Suprapubic skin (tissue), 4 donors: ENCODE measurements at regions not wholly inside any gene's neighbourhood (a gene's known extent, or its start where the extent isn't known, plus 50 kb on each side); places are given as distances from the start of the nearest gene placed in this dataset.

Source experiments
- DNase-seq, 2 donors: peaks; one replicate each; pipeline ENCODE4 v3.0.0-alpha.2; 2019; ENCODE audit warnings: low spot score in 2 of 2
- H3K27ac ChIP-seq: fragments of 200-600 bp; sonication (generic); one replicate; pipeline ENCODE4 v1.5.1; 2019
- H3K27me3 ChIP-seq: fragments of 200-600 bp; sonication (generic); one replicate; pipeline ENCODE4 v1.5.1; 2019
- H3K36me3 ChIP-seq: fragments of 200-600 bp; sonication (generic); one replicate; pipeline ENCODE4 v1.5.1; 2019
- H3K4me1 ChIP-seq: fragments of 200-600 bp; sonication (generic); one replicate; pipeline ENCODE4 v1.5.1; 2019
- H3K4me3 ChIP-seq: fragments of 200-600 bp; sonication (generic); one replicate; pipeline ENCODE4 v1.5.1; 2019; ENCODE audit warnings: mild to moderate bottlenecking
- H3K9me3 ChIP-seq: fragments of 200-600 bp; sonication (generic); one replicate; pipeline ENCODE4 v1.5.1; 2019
- EP300 ChIP-seq: sonication (generic); formaldehyde crosslinking; IDR thresholded peaks from one replicate; pipeline ENCODE4 v1.6.1; 2017; ENCODE audit warnings: antibody characterized with exemption
- POLR2A ChIP-seq, 2 donors: fragments of 450-650 bp; IDR thresholded peaks; one replicate each; pipeline ENCODE4 v1.6.1; 2017; ENCODE audit warnings: antibody characterized with exemption in 2 of 2, mild to moderate bottlenecking in 2 of 2, moderate library complexity in 2 of 2
- POLR2AphosphoS5 ChIP-seq, 3 donors: sonication (generic); formaldehyde crosslinking; IDR thresholded peaks; one replicate each; pipeline ENCODE4 v1.6.1; 2017; ENCODE audit warnings: antibody characterized with exemption in 3 of 3
- WGBS: methylation state at CpG from one replicate; pipeline ENCODE4 v1.1.5; 2018; 5-methylcytosine and 5-hydroxymethylcytosine counted together
- TF ChIP-seq, protein P1 (sequence below), 2 donors: fragments of 200-600 bp in 1 of 2; fragments of 450-650 bp in 1 of 2; sonication (generic) in 1 of 2; IDR thresholded peaks; one replicate each; pipeline ENCODE4 v1.5.1; 2016 to 2019; ENCODE audit warnings: antibody characterized with exemption in 2 of 2, mild to moderate bottlenecking in 1 of 2, moderate library complexity in 1 of 2

DNA sequence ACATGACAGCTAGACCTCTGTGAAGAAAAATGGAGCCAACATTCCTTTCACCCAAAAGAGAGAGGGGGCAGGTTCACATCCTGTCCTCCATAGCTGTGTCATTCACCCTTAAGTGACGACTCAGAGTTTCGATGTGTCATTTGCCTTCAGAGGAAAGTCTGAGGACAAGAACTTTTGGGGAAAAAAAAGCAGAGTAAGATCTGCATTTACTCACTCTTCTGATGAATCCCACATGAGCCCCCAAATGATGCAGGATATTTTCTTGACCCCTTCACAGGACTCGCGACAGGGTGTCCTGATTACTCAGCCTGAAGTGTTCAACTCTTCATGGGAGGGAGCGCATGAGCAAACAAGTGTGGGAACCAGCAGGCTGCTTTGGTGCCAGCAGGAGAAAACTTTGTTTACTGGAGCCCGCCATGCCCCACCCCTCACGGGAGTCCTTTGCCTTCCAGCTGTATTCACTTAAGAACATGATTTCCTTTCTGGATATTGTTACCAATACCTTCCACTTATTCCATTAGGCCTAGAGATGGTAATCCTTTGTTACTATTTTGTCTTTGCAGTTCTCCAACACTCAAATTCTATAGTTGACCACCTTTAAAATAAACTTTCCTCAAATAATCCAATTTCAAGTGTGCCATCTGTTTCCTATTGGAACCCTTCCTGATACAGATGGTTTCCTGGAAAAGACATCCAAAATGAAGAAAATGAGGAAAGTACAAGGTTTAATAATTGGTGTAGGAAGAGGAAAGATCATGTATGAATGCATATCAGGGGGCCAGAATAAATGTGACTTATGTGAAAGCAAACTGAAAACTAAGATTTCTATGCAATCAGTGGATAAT is 729.8 kb downstream of the FAM181B start:
- DNase-seq: no peak
- no peaks in the 10 kb centered on the region for H3K9me3 ChIP-seq
- WGBS: 38% methylated on average over 7 of the region's 7 CpGs
- TF ChIP-seq EP300 (no peak), POLR2A (IDR thresholded peaks at IDR 0.05) (no peak), POLR2AphosphoS5 (IDR thresholded peaks at IDR 0.05) (no peak)
- TF ChIP-seq, protein P1, sequence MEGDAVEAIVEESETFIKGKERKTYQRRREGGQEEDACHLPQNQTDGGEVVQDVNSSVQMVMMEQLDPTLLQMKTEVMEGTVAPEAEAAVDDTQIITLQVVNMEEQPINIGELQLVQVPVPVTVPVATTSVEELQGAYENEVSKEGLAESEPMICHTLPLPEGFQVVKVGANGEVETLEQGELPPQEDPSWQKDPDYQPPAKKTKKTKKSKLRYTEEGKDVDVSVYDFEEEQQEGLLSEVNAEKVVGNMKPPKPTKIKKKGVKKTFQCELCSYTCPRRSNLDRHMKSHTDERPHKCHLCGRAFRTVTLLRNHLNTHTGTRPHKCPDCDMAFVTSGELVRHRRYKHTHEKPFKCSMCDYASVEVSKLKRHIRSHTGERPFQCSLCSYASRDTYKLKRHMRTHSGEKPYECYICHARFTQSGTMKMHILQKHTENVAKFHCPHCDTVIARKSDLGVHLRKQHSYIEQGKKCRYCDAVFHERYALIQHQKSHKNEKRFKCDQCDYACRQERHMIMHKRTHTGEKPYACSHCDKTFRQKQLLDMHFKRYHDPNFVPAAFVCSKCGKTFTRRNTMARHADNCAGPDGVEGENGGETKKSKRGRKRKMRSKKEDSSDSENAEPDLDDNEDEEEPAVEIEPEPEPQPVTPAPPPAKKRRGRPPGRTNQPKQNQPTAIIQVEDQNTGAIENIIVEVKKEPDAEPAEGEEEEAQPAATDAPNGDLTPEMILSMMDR (IDR thresholded peaks at IDR 0.05): no peak
- H3K4me1 ChIP-seq: no peaks in the 10 kb centered on the region
- no peaks in the 10 kb centered on the region for H3K36me3 ChIP-seq
- no peak overlapping the region for H3K27ac ChIP-seq
- no peak overlapping the region for H3K4me3 ChIP-seq
- H3K27me3 ChIP-seq: no peaks in the 10 kb centered on the region

DNA sequence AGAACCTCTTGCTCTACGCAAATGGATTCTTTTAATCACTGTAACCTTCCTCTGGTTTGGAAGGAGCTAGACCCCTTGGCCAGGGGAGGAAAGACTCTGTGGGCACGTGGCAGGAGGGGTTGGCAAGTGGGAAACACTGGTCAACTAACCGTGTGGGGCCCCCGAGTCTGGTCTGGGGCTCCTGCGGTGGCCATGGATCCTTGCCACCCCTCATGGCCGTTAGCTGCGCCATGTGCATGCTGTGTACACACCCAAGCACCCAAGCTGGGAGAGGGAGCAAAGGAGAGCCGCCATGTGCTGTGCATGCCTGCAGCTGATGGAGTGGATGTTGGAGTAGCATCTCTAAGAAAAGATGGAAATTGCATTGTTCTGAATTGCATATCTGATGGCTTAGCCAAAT is 730.6 kb downstream of the FAM181B start:
- Histone ChIP-seq H3K4me3 (no peak overlapping the region), H3K27ac (no peak overlapping the region), H3K9me3 (no peaks in the 10 kb centered on the region), H3K27me3 (no peaks in the 10 kb centered on the region), H3K36me3 (no peaks in the 10 kb centered on the region), H3K4me1 (no peaks in the 10 kb centered on the region)
- no peak for DNase-seq
- TF ChIP-seq POLR2AphosphoS5 (IDR thresholded peaks at IDR 0.05) (no peak), EP300 (no peak), POLR2A (IDR thresholded peaks at IDR 0.05) (no peak)
- TF ChIP-seq, protein P1 (IDR thresholded peaks at IDR 0.05): no peak
- WGBS: 96% methylated on average over 8 of the region's 8 CpGs

DNA sequence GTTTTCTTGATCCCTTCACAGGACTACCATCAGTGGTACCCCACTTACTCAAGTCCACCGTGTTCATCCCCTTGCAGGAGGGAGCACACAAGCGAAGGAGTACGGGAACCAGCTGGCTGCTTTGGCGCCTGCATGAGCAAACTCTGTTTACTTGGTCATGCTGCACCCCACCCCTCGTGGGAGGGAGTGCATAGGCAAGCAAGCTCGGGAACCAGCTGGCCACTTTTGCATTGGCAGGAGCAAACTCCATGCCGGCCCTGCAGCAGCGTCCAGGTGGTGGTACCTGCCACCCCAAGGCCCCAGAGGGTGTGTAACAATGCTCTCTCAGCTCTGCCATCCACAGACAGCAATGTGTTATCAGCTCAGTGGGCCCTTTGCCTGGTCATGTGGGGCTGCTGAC is 737.8 kb downstream of the FAM181B start:
- no peak for DNase-seq
- H3K27ac ChIP-seq: no peak overlapping the region
- H3K36me3 ChIP-seq: no peaks in the 10 kb centered on the region
- no peaks in the 10 kb centered on the region for H3K27me3 ChIP-seq
- no peak for TF ChIP-seq POLR2AphosphoS5 (IDR thresholded peaks at IDR 0.05)
- no peak for TF ChIP-seq POLR2A (IDR thresholded peaks at IDR 0.05)
- TF ChIP-seq, protein P1 (IDR thresholded peaks at IDR 0.05): no peak
- no peak for TF ChIP-seq EP300
- H3K9me3 ChIP-seq: no peaks in the 10 kb centered on the region
- no peak overlapping the region for H3K4me3 ChIP-seq
- H3K4me1 ChIP-seq: no peaks in the 10 kb centered on the region
- 81% methylated on average over 8 of the region's 8 CpGs for WGBS

DNA sequence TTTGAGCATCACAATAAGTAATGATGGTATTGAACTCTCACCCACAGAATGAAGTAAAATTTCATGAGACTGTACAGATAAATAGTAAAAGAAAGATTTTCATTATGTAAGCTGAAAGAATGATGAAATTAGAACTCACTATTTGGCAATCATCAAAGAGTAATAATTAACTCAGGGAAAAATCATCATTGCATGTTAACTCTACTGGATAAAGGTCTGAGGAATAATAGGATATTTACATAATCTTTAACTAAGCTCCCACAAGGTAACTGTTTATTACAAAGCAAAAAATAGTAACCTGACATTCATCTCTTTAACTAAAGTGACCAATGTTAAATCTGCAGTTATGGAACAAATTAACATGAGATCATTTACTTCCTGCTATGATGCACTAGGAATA is 739.9 kb downstream of the FAM181B start:
- H3K27ac ChIP-seq: no peak overlapping the region
- TF ChIP-seq POLR2AphosphoS5 (IDR thresholded peaks at IDR 0.05) (no peak), POLR2A (IDR thresholded peaks at IDR 0.05) (no peak), EP300 (no peak)
- TF ChIP-seq, protein P1 (IDR thresholded peaks at IDR 0.05): no peak
- no peak overlapping the region for H3K4me3 ChIP-seq
- no peaks in the 10 kb centered on the region for H3K9me3 ChIP-seq
- H3K36me3 ChIP-seq: no peaks in the 10 kb centered on the region
- no peaks in the 10 kb centered on the region for H3K4me1 ChIP-seq
- H3K27me3 ChIP-seq: no peaks in the 10 kb centered on the region
- DNase-seq: no peak

DNA sequence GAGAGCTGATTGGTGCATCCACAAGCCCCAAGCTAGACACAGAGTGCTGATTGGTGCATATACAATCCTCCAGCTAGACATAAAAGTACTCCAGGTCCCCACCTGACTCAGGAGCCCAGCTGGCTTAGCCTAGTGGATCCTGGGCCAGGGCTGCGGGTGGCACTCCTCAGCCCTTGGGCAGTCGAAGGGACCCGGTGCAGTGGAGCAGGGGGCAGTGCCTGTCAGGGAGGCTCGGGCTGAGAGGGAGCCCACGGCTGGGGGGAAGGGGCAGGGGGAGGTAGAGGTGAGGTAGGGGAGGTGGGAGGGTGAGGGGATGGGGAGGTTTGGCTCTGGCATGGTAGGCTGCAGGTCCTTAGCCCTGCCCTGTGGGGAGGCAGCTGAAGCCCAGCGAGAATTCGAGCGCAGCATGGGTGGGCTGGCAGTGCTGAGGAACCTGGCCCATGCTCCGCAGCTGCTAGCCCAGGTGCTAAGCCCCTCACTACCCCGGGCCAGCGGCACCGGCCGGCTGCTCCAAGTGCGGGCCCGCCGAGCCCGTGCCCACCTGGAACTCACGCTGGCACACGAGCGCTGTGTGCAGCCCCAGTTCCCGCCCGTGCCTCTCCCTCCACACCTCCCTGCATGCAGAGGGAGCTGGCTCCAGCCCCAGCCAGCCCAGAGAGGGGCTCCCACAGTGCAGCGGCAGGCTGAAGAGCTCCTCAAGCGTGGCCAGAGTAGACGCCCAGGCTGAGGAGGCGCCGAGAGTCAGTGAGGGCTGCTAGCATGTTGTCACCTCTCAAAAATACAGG is 742.8 kb downstream of the FAM181B start:
- TF ChIP-seq EP300: no peak
- TF ChIP-seq POLR2A (IDR thresholded peaks at IDR 0.05): no peak
- TF ChIP-seq POLR2AphosphoS5 (IDR thresholded peaks at IDR 0.05): no peak
- TF ChIP-seq, protein P1 (IDR thresholded peaks at IDR 0.05): no peak
- H3K27me3 ChIP-seq: no peaks in the 10 kb centered on the region
- no peaks in the 10 kb centered on the region for H3K36me3 ChIP-seq
- WGBS: 89% methylated on average over 24 of the region's 27 CpGs
- no peak overlapping the region for H3K4me3 ChIP-seq
- no peaks in the 10 kb centered on the region for H3K9me3 ChIP-seq
- no peaks in the 10 kb centered on the region for H3K4me1 ChIP-seq
- DNase-seq: no peak
- no peak overlapping the region for H3K27ac ChIP-seq
